Common myeloid progenitor, CD34-positive (primary cell): ENCODE measurements at regions not wholly inside any gene's neighbourhood (a gene's known extent, or its start where the extent isn't known, plus 50 kb on each side); places are given as distances from the start of the nearest gene placed in this dataset.

Source experiments
- CTCF ChIA-PET: fragments of 350-600 bp; sonication (Branson Sonifier 250); formaldehyde crosslinking; loops from one replicate; lab custom pipeline; 2021; ENCODE audit warnings: antibody characterized with exemption; lab: Charles Lee
- POLR2A ChIA-PET: fragments of 350-600 bp; sonication (Branson Sonifier 250); formaldehyde crosslinking; loops from one replicate; lab custom pipeline; 2021; ENCODE audit warnings: antibody characterized with exemption; lab: Charles Lee
- DNase-seq, 3 donors: peaks; one replicate each; pipeline versions ENCODE4 v3.0.0 to v3.0.0-alpha.2; 2013
- H3K27ac ChIP-seq, 2 experiments: 1 replicate in 1 of 2; 2 replicates in 1 of 2; pipeline ENCODE4 v1.7.0; 2013; ENCODE audit warnings: inconsistent platforms in 2 of 2, low read length in 2 of 2, mild to moderate bottlenecking in 2 of 2, low read depth in 1 of 2, moderate library complexity in 1 of 2; ENCODE audit not compliant: severe bottlenecking in 2 of 2, insufficient read depth in 1 of 2, poor library complexity in 1 of 2
- H3K27me3 ChIP-seq, 5 experiments: replicated peaks in 2 of 5; 1 replicate in 3 of 5; 2 replicates in 2 of 5; pipeline versions ENCODE4 v1.6.1 to v1.7.0; 2013; ENCODE audit warnings: low read length in 4 of 5, mild to moderate bottlenecking in 2 of 5, moderate library complexity in 2 of 5, inconsistent platforms in 1 of 5; ENCODE audit not compliant: insufficient read depth in 5 of 5, control insufficient read depth in 4 of 5
- H3K36me3 ChIP-seq, 4 experiments: 1 replicate in 2 of 4; 2 replicates in 2 of 4; pipeline versions ENCODE4 v1.6.1 to v1.7.0; 2013; ENCODE audit warnings: low read length in 3 of 4, control low read depth in 1 of 4, mild to moderate bottlenecking in 1 of 4; ENCODE audit not compliant: control insufficient read depth in 4 of 4, insufficient read depth in 4 of 4
- H3K4me1 ChIP-seq, 4 experiments: 1 replicate in 3 of 4; 2 replicates in 1 of 4; pipeline versions ENCODE4 v1.6.1 to v1.7.1; 2013; ENCODE audit warnings: low read length in 3 of 4, mild to moderate bottlenecking in 3 of 4, control low read depth in 1 of 4, inconsistent platforms in 1 of 4, moderate library complexity in 1 of 4; ENCODE audit not compliant: control insufficient read depth in 4 of 4, insufficient read depth in 4 of 4; ENCODE audit errors: control extremely low read depth in 1 of 4
- H3K4me3 ChIP-seq, 7 experiments: 1 replicate in 4 of 7; 2 replicates in 3 of 7; pipeline versions ENCODE4 v1.5.1 to v1.7.0; 2013; ENCODE audit warnings: mild to moderate bottlenecking in 7 of 7, low read length in 6 of 7, moderate library complexity in 6 of 7, inconsistent platforms in 2 of 7, low read depth in 2 of 7, control low read depth in 1 of 7; ENCODE audit not compliant: insufficient read depth in 4 of 7, control insufficient read depth in 1 of 7; ENCODE audit errors: extremely low read depth in 1 of 7
- H3K9me3 ChIP-seq, 5 experiments: 1 replicate in 4 of 5; 2 replicates in 1 of 5; pipeline versions ENCODE4 v1.6.1 to v1.7.1; 2013; ENCODE audit warnings: low read length in 4 of 5, mild to moderate bottlenecking in 2 of 5, inconsistent platforms in 1 of 5, low read depth in 1 of 5, moderate library complexity in 1 of 5; ENCODE audit not compliant: control insufficient read depth in 4 of 5, insufficient read depth in 2 of 5; ENCODE audit errors: control extremely low read depth in 1 of 5
- WGBS: methylation state at CpG from one replicate; pipeline ENCODE4 v1.1.5; 2013; ENCODE audit not compliant: insufficient coverage; 5-methylcytosine and 5-hydroxymethylcytosine counted together

DNA sequence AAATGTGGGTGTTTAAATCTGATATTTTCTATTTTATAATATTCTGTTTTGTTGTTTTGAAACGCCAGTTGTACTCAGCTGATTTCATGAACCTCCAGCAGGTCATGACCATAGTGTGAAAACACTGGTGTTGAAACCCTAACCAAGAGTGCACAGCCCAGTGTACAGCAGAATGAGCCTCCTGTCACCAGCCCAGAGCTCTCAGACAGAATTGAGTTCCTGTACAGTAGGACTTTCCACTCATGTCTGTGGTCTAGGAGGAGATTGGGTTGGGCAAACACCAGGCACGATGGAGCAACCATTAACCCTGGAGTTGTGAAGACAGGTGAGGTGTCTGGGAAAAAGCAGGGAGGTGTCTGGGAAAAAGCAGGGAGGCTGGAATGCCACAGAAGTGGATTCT lies 908.8 kb downstream of the VRK1 start:
- DNase-seq = no peak
- ChIA-PET POLR2A (no interaction called here), CTCF (interaction anchor here (3.8 kb wide), 1 partner anchor 8 kb away, joined by 13 read pairs; no protein-coding TSS in a partner anchor)
- peaks cover 12 to 47% (median 24%) of the 10 kb centered on the region in 4 experiments for H3K4me1 ChIP-seq
- 25% methylated on average over 1 of the region's 2 CpGs for WGBS
- H3K9me3 ChIP-seq = peaks cover 0 to 4% (median 0%) of the 10 kb centered on the region in 5 experiments
- no peak overlapping the region for H3K27ac ChIP-seq
- H3K36me3 ChIP-seq = no peaks in the 10 kb centered on the region
- H3K27me3 ChIP-seq = no peaks in the 10 kb centered on the region
- H3K4me3 ChIP-seq = no peak overlapping the region

DNA sequence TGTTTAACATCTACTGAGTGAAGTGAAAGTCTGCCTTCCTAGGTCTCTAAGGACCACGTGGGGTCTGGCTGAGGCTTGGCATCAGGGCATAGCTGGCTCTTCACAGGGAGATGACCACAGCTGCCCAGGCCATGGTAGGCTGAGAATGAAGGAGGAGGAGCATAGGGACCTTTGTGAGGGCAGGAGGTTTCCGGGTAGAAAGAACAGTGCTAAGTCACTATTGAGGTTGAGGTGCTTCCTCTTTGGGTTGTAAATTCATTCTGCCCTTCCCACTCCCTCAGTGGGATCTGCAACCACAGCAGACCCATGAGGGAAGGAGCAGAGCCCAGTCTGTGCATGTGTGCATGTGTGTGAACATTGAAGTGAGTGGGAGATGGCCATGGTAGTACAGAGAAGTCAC lies 909.6 kb downstream of the VRK1 start:
- Histone ChIP-seq H3K4me1 (peaks cover 12 to 47% (median 24%) of the 10 kb centered on the region in 4 experiments), H3K27me3 (no peaks in the 10 kb centered on the region), H3K4me3 (no peak overlapping the region), H3K27ac (no peak overlapping the region), H3K36me3 (no peaks in the 10 kb centered on the region), H3K9me3 (peaks cover 0 to 4% (median 0%) of the 10 kb centered on the region in 5 experiments)
- no CpG with 5 or more reads among the region's 2 CpGs for WGBS
- peak; percentile 52 to 88 (median 85) for DNase-seq
- POLR2A ChIA-PET = no interaction called here
- CTCF ChIA-PET = interaction anchor here (0.8 to 3.8 kb wide), 2 partner anchors 9 to 145 kb away, joined by 3 to 13 read pairs; no protein-coding TSS in a partner anchor

DNA sequence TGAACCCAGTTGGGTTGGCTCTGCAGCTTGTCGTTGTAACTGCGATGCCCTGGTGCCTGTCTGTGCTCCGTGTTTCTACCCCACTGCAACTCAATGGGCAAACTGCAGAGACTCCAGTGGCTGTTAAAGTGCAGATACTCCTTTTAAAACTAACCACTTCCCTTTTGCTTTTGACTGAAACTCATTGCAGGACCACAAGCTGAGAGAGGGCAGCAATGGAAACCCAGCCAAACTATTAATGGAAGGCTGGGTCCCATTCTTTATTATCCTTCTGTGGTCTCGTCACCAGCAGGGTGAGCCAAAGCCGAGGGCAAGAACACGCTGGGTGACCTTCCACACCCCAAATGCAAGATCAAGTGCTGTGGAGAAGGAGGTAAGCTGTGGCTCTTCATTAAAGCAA lies 910.4 kb downstream of the VRK1 start:
- peaks cover 0 to 2% (median 0%) of the 10 kb centered on the region in 5 experiments for H3K27me3 ChIP-seq
- H3K4me1 ChIP-seq = peaks cover 12 to 47% (median 24%) of the 10 kb centered on the region in 4 experiments
- H3K27ac ChIP-seq = no peak overlapping the region
- ChIA-PET CTCF (interaction anchor here (0.7 to 3.8 kb wide), 3 partner anchors 9 to 1562 kb away, joined by 3 to 13 read pairs (median 4); no protein-coding TSS in a partner anchor), POLR2A (no interaction called here)
- peak overlapping the region in 3 of 7 experiments; percentile 4 to 43 (median 17) for H3K4me3 ChIP-seq
- no peaks in the 10 kb centered on the region for H3K36me3 ChIP-seq
- peaks cover 0 to 4% (median 0%) of the 10 kb centered on the region in 5 experiments for H3K9me3 ChIP-seq
- DNase-seq = peak; percentile 51 to 84 (median 75)
- WGBS = 0% methylated on average over 2 of the region's 6 CpGs

DNA sequence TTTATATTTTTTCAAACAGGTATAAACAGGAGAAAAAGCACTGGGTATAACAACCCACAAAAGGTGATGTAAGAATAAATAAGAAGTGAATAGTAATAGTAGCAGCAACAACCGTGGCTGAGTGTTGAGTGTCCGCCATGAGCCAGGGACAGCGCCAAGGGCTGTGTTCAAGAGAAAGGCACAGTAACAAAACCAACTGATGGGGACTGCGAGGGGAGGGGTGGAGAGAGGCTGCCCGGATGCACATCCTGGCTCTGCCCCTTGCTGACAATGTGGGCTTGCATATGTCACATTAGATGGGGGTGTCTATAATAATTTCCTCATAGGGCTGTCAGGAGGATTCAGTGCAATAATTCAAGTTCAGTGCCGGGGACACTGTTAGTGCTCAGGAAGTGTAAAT lies 912.4 kb downstream of the VRK1 start:
- no peak overlapping the region for H3K4me3 ChIP-seq
- POLR2A ChIA-PET = no interaction called here
- H3K27ac ChIP-seq = no peak overlapping the region
- H3K4me1 ChIP-seq = peaks cover 12 to 42% (median 24%) of the 10 kb centered on the region in 4 experiments
- peaks cover 0 to 2% (median 0%) of the 10 kb centered on the region in 5 experiments for H3K27me3 ChIP-seq
- no peaks in the 10 kb centered on the region for H3K9me3 ChIP-seq
- 92% methylated on average over 5 of the region's 6 CpGs for WGBS
- CTCF ChIA-PET = interaction anchor here (1.0 to 3.8 kb wide), 2 partner anchors 11 to 14 kb away, joined by 3 to 13 read pairs; no protein-coding TSS in a partner anchor
- no peak for DNase-seq
- H3K36me3 ChIP-seq = no peaks in the 10 kb centered on the region

DNA sequence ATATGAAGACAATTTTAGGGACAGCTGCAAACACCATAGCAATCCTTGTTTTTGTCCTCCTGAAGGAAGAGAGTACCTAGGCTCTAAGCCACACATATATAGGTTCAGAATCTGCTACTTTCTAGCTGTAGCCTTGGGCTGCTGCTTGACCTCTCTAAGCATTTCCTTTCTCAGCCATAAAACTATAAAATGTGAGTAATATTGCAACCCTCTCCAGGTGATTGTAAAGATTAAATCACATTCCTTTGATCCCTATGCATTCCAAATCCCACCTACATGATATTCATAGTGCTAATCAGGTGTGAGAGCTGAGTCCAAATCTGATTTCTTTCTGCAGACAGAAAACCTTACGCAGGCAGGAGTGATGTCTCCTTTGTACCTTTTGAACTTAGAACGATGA lies 913.5 kb downstream of the VRK1 start:
- no peak overlapping the region for H3K4me3 ChIP-seq
- no peaks in the 10 kb centered on the region for H3K36me3 ChIP-seq
- H3K4me1 ChIP-seq = peaks cover 12 to 34% (median 23%) of the 10 kb centered on the region in 4 experiments
- WGBS = 90% methylated on average over 2 of the region's 2 CpGs
- H3K27ac ChIP-seq = no peak overlapping the region
- no peaks in the 10 kb centered on the region for H3K9me3 ChIP-seq
- DNase-seq = no peak
- H3K27me3 ChIP-seq = peaks cover 0 to 2% (median 0%) of the 10 kb centered on the region in 5 experiments
- ChIA-PET CTCF (no interaction called here), POLR2A (interaction anchor here (0.6 kb wide), 1 partner anchor 1926 kb away, joined by 3 read pairs; no protein-coding TSS in a partner anchor)

DNA sequence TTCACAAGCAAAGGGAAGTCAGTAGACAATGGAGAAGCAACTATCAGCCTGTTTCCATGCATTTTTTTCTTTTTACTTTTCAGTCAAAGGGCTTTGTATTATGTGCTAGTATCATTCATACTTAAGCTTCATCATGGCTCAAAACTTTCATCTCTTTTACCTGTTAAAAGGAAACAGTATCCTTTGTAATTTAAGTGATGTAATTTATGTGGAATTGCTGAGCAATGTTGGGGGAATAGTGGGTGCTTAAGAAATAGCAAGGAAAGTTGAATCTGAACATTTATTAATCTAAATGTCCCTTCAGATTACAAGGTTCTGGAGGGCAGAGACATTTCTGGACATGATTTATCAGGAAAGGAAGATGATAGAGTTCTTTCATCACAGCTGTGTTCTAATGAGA lies 915.3 kb downstream of the VRK1 start:
- H3K9me3 ChIP-seq = no peaks in the 10 kb centered on the region
- peaks cover 5 to 16% (median 8%) of the 10 kb centered on the region in 4 experiments for H3K4me1 ChIP-seq
- no peak overlapping the region for H3K27ac ChIP-seq
- ChIA-PET POLR2A (no interaction called here), CTCF (interaction anchor here (1.9 kb wide), 1 partner anchor 13 kb away, joined by 5 read pairs; no protein-coding TSS in a partner anchor)
- H3K4me3 ChIP-seq = no peak overlapping the region
- H3K27me3 ChIP-seq = peaks cover 0 to 2% (median 0%) of the 10 kb centered on the region in 5 experiments
- no peak for DNase-seq
- no peaks in the 10 kb centered on the region for H3K36me3 ChIP-seq

DNA sequence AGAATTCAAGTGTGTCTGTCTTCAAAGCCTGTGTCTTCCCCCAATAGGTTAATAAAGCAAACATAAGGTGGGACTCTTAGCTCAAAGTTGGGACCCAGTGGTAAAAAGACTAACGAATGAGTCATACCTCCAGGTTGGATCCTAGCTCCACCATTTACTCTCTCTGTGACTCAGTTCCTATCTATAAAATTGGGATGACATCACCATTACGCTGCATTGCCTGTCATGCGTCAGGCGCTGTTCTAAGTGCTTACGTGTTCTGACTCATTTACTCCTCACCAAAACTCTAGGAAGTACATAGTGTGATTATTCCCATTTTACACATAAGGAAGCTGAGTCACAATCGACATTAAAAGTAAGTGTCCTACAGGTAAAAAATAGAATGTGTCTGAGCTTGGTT lies 915.8 kb downstream of the VRK1 start:
- 100% methylated on average over 4 of the region's 6 CpGs for WGBS
- Histone ChIP-seq H3K27ac (no peak overlapping the region), H3K36me3 (no peaks in the 10 kb centered on the region), H3K4me1 (peaks cover 0 to 11% (median 2%) of the 10 kb centered on the region in 4 experiments), H3K4me3 (no peak overlapping the region), H3K27me3 (peaks cover 0 to 2% (median 0%) of the 10 kb centered on the region in 5 experiments), H3K9me3 (no peaks in the 10 kb centered on the region)
- no peak for DNase-seq
- ChIA-PET CTCF (interaction anchor here (1.9 kb wide), 1 partner anchor 12 kb away, joined by 5 read pairs; no protein-coding TSS in a partner anchor), POLR2A (no interaction called here)
